Vagina (tissue), 2 donors: ENCODE measurements at regions not wholly inside any gene's neighbourhood (a gene's known extent, or its start where the extent isn't known, plus 50 kb on each side); places are given as distances from the start of the nearest gene placed in this dataset.

Source experiments
- CTCF ChIP-seq, 3 experiments: fragments of 450-650 bp in 2 of 3; fragments of 200-600 bp in 1 of 3; sonication (generic) in 1 of 3; IDR thresholded peaks; one replicate each; pipeline ENCODE4 v1.5.1; 2017 to 2019; ENCODE audit warnings: antibody characterized with exemption in 3 of 3, mild to moderate bottlenecking in 2 of 3, moderate library complexity in 2 of 3
- POLR2A ChIP-seq, 2 donors: fragments of 450-650 bp; IDR thresholded peaks; one replicate each; pipeline ENCODE4 v1.6.1; 2017; ENCODE audit warnings: antibody characterized with exemption in 2 of 2, mild to moderate bottlenecking in 2 of 2, moderate library complexity in 2 of 2
- POLR2AphosphoS5 ChIP-seq, 2 donors: sonication (generic); formaldehyde crosslinking; IDR thresholded peaks; one replicate each; pipeline ENCODE4 v1.9.0; 2017; ENCODE audit warnings: antibody characterized with exemption in 2 of 2, mild to moderate bottlenecking in 2 of 2, low read depth in 1 of 2; ENCODE audit not compliant: insufficient read depth in 1 of 2

GRCh38 chr3:17969985-17970568, 227.6 kb upstream of the TBC1D5 start:
- TF ChIP-seq CTCF (IDR thresholded peaks at IDR 0.05) = no peak
- no peak for TF ChIP-seq POLR2AphosphoS5 (IDR thresholded peaks at IDR 0.05; ENCODE audit: insufficient read depth in 1 of 2, low read depth in 1 of 2)
- TF ChIP-seq POLR2A (IDR thresholded peaks at IDR 0.05) = no peak
